Type B pancreatic cell (in vitro differentiated cells): ENCODE measurements at regions not wholly inside any gene's neighbourhood (a gene's known extent, or its start where the extent isn't known, plus 50 kb on each side); places are given as distances from the start of the nearest gene placed in this dataset.

ENCODE experiments used
- DNase-seq: peaks from one replicate; pipeline ENCODE4 v3.0.0; 2021; ENCODE audit warnings: mixed read lengths; ENCODE audit not compliant: unreplicated experiment; ENCODE audit errors: extremely low spot score
- H3K27ac Mint-ChIP-seq: 2 replicates; pipeline ENCODE4 v1.8.0; 2021; ENCODE audit warnings: mild to moderate bottlenecking, mixed read lengths
- H3K27me3 Mint-ChIP-seq: 2 replicates; pipeline ENCODE4 v1.8.0; 2021; ENCODE audit warnings: mixed read lengths
- H3K36me3 Mint-ChIP-seq: 2 replicates; pipeline ENCODE4 v1.8.0; 2021; ENCODE audit warnings: mixed read lengths
- H3K4me1 Mint-ChIP-seq: one replicate; pipeline ENCODE4 v1.8.0; 2021; ENCODE audit warnings: mixed read lengths; ENCODE audit not compliant: unreplicated experiment
- H3K4me3 Mint-ChIP-seq: 2 replicates; pipeline ENCODE4 v1.8.0; 2021; ENCODE audit warnings: mild to moderate bottlenecking, mixed read lengths
- H3K9me3 Mint-ChIP-seq: 2 replicates; pipeline ENCODE4 v1.8.0; 2021; ENCODE audit warnings: mixed read lengths
- CTCF ChIP-seq: fragments of 200-600 bp; sonication (generic); conservative IDR thresholded peaks from 2 replicates; pipeline ENCODE4 v1.5.0; 2021; ENCODE audit warnings: antibody characterized with exemption, mild to moderate bottlenecking

DNA sequence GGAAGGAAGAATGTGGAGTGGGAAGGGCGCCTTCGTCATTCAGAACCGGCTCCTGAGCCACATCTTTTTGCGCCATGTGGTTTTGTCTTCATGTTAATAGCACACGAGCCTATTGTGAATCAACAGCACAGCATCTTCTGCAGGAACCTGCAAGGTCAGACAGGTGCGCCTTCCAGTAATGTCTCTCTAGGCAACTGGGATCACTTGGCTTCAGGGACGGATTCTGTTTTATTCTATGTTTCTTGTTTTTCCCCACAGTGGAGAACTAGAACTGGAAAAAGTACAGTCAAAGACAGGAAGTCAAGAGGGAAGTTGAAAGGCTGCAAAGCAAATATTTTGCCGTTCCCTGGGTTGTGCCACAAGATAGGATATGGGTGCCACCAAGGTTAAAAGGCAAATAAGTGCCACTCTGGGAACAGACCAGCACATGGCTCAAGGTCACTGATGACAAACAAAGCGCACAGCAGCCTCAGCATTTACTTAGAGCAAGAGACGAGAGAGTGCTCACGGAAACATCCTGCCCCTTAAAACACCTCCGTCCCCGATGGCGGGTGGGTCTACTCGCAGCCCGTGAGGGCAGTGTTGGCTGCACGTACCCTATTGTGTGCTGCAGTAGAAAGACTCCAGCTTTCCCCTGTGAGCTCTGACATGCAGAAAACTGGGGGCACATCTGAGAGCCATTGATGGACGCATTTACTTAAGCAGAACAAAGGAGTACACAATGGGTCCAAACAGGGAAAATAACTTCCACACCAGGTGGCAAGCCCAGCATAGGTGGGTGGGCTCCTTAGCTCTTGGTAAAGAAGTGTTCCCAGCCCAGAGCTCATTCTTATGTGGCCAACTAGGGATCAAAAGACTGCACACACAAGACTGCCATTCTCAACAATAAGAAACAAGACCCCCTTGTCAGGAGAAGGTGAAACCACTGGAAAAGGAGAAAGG is 107.2 kb upstream of the PARD3B start:
- Mint-ChIP-seq H3K4me3 (no peak overlapping the region), H3K36me3 (no peaks in the 10 kb centered on the region), H3K9me3 (peaks cover 12% of the 10 kb centered on the region), H3K4me1 (peaks cover 13% of the 10 kb centered on the region), H3K27ac (no peak overlapping the region), H3K27me3 (no peaks in the 10 kb centered on the region)
- no peak for DNase-seq
- no peak for TF ChIP-seq CTCF

DNA sequence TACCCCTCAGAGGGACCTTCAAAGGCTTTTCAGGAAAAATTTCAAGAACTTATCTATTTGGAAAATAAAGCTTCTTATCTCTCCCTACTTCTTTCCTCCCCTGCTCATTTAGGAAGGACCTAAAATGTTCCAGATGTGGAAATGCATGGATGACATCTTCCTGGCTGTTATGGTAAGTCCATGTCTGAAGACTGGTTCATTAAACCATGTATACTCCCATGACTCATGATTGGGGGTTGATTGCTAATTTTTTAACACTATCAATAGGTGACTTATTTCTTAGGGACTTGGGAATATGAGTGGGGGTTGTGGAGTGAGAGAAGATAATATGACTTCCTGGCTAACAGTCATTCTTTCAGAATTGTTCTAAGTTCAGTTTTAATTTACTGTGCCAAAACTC is 104.0 kb upstream of the PARD3B start:
- Mint-ChIP-seq H3K27me3 (no peaks in the 10 kb centered on the region), H3K4me3 (no peak overlapping the region), H3K9me3 (peaks cover 22% of the 10 kb centered on the region), H3K36me3 (no peaks in the 10 kb centered on the region), H3K27ac (no peak overlapping the region), H3K4me1 (no peaks in the 10 kb centered on the region)
- no peak for DNase-seq
- no peak for TF ChIP-seq CTCF

- TF ChIP-seq CTCF: no peak
- H3K4me3 Mint-ChIP-seq: no peak overlapping the region
- H3K27me3 Mint-ChIP-seq: no peaks in the 10 kb centered on the region
- H3K9me3 Mint-ChIP-seq: peaks cover 10% of the 10 kb centered on the region
- no peak for DNase-seq
- peaks cover 8% of the 10 kb centered on the region for H3K4me1 Mint-ChIP-seq
- H3K27ac Mint-ChIP-seq: no peak overlapping the region
- H3K36me3 Mint-ChIP-seq: no peaks in the 10 kb centered on the region
Observed at GRCh38 chr2:204445149-204445548, 100.1 kb upstream of the PARD3B start.

GRCh38 chr2:204447722-204448121 is 97.6 kb upstream of the PARD3B start:
- Mint-ChIP-seq H3K36me3 (no peaks in the 10 kb centered on the region), H3K27me3 (no peaks in the 10 kb centered on the region), H3K9me3 (peaks cover 10% of the 10 kb centered on the region), H3K4me1 (peaks cover 31% of the 10 kb centered on the region), H3K4me3 (no peak overlapping the region), H3K27ac (no peak overlapping the region)
- no peak for TF ChIP-seq CTCF
- no peak for DNase-seq

GRCh38 chr2:204449977-204450376 is 95.3 kb upstream of the PARD3B start:
- Mint-ChIP-seq H3K36me3 (no peaks in the 10 kb centered on the region), H3K4me3 (no peak overlapping the region)

More at GRCh38 chr2:204449977-204450376, 95.3 kb upstream of the PARD3B start:
- Mint-ChIP-seq H3K4me1 (peaks cover 50% of the 10 kb centered on the region), H3K9me3 (peaks cover 4% of the 10 kb centered on the region), H3K27me3 (no peaks in the 10 kb centered on the region), H3K27ac (no peak overlapping the region)
- no peak for TF ChIP-seq CTCF
- no peak for DNase-seq
